Mucosa of descending colon (tissue), 3 donors: ENCODE measurements at regions not wholly inside any gene's neighbourhood (a gene's known extent, or its start where the extent isn't known, plus 50 kb on each side); places are given as distances from the start of the nearest gene placed in this dataset.

Experiments
- ATAC-seq: fragments of 200-7000 bp; cut with Tn5 transposase; one replicate; pipeline ENCODE4 v1.9.1; 2020; ENCODE audit warnings: mild to moderate bottlenecking, moderate library complexity
- DNase-seq, 3 donors: peaks; one replicate each; pipeline ENCODE4 v3.0.0-alpha.2; 2020
- H3K36me3 ChIP-seq: fragments of 200-600 bp; one replicate; pipeline ENCODE4 v1.8.0; 2021; ENCODE audit warnings: low read depth, mild to moderate bottlenecking
- H3K4me1 ChIP-seq: fragments of 200-600 bp; one replicate; pipeline ENCODE4 v1.8.0; 2021; ENCODE audit warnings: low read depth, mild to moderate bottlenecking
- H3K4me3 ChIP-seq: fragments of 200-600 bp; one replicate; pipeline ENCODE4 v1.8.0; 2021; ENCODE audit warnings: mild to moderate bottlenecking
- H3K9me3 ChIP-seq: fragments of 200-600 bp; one replicate; pipeline ENCODE4 v1.8.0; 2021; ENCODE audit warnings: mild to moderate bottlenecking
- CTCF ChIP-seq: fragments of 200-600 bp; IDR thresholded peaks from one replicate; pipeline ENCODE4 v1.8.0; 2022; ENCODE audit warnings: antibody characterized with exemption, mild to moderate bottlenecking
- intact Hi-C, 2 donors: fragments of 100-400 bp; cut with DNase I in 1 of 2; cut with micrococcal nuclease in 1 of 2; formaldehyde crosslinking; loops; one replicate each; pipeline versions ENCODE4 v1.11.0 to v1.11.1; 2022; cut with DNase I, micrococcal nuclease
- donor health status: DM: no; HTN: no; CAD: no; lungs with moderate emphysema.
- donor health status: DM: no; HTN: no; CAD: no.
- donor health status: DM: no; HTN: yes; CAD: no.

- no peak for DNase-seq
- Histone ChIP-seq H3K4me3 (no peak overlapping the region), H3K36me3 (no peaks in the 10 kb centered on the region), H3K4me1 (no peaks in the 10 kb centered on the region), H3K9me3 (peaks cover 13% of the 10 kb centered on the region)
- intact Hi-C loops: no loop called here
- no peak for ATAC-seq
- no peak for TF ChIP-seq CTCF
These were observed 87.2 kb upstream of the SMIM36 start for GRCh38 chr17:55598495-55598894.

- intact Hi-C loops: no loop called here
- Histone ChIP-seq H3K9me3 (no peaks in the 10 kb centered on the region), H3K36me3 (no peaks in the 10 kb centered on the region), H3K4me3 (no peak overlapping the region), H3K4me1 (no peaks in the 10 kb centered on the region)
- DNase-seq (no peak), ATAC-seq (no peak)
- no peak for TF ChIP-seq CTCF
These were observed 77.4 kb upstream of the SMIM36 start for GRCh38 chr17:55588446-55589242.

GRCh38 chr17:55587608-55588139 is 76.4 kb upstream of the SMIM36 start:
- Histone ChIP-seq H3K4me1 (no peaks in the 10 kb centered on the region), H3K9me3 (no peaks in the 10 kb centered on the region), H3K36me3 (no peaks in the 10 kb centered on the region), H3K4me3 (no peak overlapping the region)
- intact Hi-C loops: no loop called here
- DNase-seq: no peak
- TF ChIP-seq CTCF: no peak
- ATAC-seq: peak; percentile 42

- Histone ChIP-seq H3K4me1 (no peaks in the 10 kb centered on the region), H3K9me3 (no peaks in the 10 kb centered on the region), H3K36me3 (no peaks in the 10 kb centered on the region), H3K4me3 (no peak overlapping the region)
- TF ChIP-seq CTCF: no peak
- DNase-seq (no peak), ATAC-seq (no peak)
- intact Hi-C loops: no loop called here
These were observed 74.4 kb upstream of the SMIM36 start for GRCh38 chr17:55585629-55586028.

- Histone ChIP-seq H3K36me3 (no peaks in the 10 kb centered on the region), H3K9me3 (no peaks in the 10 kb centered on the region), H3K4me3 (no peak overlapping the region), H3K4me1 (no peaks in the 10 kb centered on the region)
- ATAC-seq (no peak), DNase-seq (no peak)
- no peak for TF ChIP-seq CTCF
- intact Hi-C loops: no loop called here
These were observed 73.6 kb upstream of the SMIM36 start for GRCh38 chr17:55584861-55585260.
